A673 (cell line): ENCODE measurements at regions not wholly inside any gene's neighbourhood (a gene's known extent, or its start where the extent isn't known, plus 50 kb on each side); places are given as distances from the start of the nearest gene placed in this dataset.

Experiments used
- EZH2 ChIP-seq: fragments of 200-600 bp; sonication (generic); IDR thresholded peaks from 2 replicates; pipeline ENCODE4 v1.6.1; 2017; ENCODE audit warnings: borderline replicate concordance, low read depth, mild to moderate bottlenecking, mixed read lengths, antibody characterized with exemption, low read length; ENCODE audit not compliant: poor library complexity, severe bottlenecking
- TF ChIP-seq, protein P1 (sequence below): fragments of 300-800, 200-600 bp; sonication (generic); conservative IDR thresholded peaks from 2 replicates; pipeline ENCODE4 v1.5.1; 2017; ENCODE audit warnings: low read depth, mild to moderate bottlenecking, antibody characterized with exemption, low read length, moderate library complexity, mixed read lengths

DNA sequence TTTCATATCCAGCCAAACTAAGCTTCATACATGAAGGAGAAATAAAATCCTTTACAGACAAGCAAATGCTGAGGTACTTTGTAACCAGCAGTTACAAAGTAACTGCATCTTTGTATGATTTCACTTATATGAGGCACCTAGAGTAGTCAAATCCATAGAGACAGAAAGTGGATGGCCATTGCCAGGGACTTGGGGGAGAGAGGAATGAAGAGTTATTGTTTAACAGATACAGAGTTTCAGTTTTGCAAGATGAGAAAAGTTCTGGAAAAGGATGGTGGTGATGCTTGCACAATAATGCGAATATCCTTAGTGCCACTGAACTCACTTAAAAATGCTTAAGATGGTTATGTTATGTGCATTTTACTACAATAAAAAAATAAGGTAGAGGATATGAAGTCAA, 58.4 kb upstream of the VCX start:
- TF ChIP-seq, protein P1, sequence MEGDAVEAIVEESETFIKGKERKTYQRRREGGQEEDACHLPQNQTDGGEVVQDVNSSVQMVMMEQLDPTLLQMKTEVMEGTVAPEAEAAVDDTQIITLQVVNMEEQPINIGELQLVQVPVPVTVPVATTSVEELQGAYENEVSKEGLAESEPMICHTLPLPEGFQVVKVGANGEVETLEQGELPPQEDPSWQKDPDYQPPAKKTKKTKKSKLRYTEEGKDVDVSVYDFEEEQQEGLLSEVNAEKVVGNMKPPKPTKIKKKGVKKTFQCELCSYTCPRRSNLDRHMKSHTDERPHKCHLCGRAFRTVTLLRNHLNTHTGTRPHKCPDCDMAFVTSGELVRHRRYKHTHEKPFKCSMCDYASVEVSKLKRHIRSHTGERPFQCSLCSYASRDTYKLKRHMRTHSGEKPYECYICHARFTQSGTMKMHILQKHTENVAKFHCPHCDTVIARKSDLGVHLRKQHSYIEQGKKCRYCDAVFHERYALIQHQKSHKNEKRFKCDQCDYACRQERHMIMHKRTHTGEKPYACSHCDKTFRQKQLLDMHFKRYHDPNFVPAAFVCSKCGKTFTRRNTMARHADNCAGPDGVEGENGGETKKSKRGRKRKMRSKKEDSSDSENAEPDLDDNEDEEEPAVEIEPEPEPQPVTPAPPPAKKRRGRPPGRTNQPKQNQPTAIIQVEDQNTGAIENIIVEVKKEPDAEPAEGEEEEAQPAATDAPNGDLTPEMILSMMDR, result no peak
- TF ChIP-seq EZH2, result no peak
